VCaP (cell line): ENCODE measurements at regions not wholly inside any gene's neighbourhood (a gene's known extent, or its start where the extent isn't known, plus 50 kb on each side); places are given as distances from the start of the nearest gene placed in this dataset.
A peak's percentile ranks its signal among the peaks of the same experiment; 100 is the strongest.

Experiments
- H3K27ac ChIP-seq: fragments of 450-650 bp; 2 replicates; pipeline ENCODE4 v1.5.1; 2017
- TF ChIP-seq, protein P1 (sequence below): fragments of 450-650 bp; conservative IDR thresholded peaks from 2 replicates; pipeline ENCODE4 v1.5.1; 2017; ENCODE audit warnings: mild to moderate bottlenecking, moderate library complexity

DNA sequence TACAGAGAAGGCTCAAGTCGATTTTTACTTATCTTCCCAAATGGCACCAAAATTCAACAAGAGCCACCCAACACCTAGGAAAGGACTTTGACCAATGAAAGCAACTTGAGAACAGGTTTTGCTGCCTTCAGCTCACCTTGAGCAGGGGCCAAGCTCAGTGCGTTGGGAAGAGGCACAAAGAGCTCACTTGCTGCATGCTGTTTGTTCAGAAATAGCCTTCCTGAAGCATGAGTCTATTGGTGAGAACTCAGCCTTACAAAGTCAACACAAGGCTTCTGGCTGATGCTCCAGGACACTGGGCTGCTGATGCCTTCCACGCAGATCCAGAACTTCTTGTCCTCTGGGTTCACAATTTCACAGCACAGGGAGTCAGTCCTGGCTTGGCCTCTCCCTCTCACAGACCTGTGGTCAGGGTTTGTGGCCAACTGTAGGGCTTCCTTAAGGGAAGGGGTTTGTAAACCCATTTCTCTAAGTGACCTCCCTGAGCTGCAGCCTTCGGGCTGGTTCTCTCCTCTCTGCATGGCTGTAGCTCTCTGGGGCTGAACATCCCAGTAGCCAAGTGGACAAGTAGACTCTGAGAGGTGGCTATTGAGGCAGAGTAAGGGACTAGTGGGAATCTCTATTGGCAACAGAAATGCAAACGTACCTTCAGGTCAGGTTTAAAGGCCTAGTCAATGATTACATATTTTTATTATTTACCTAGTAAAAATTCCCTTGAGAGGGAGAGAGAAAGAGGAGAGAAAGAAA lies 124.7 kb upstream of the GATA6 start:
- peak overlapping the region; percentile 95 for H3K27ac ChIP-seq

DNA sequence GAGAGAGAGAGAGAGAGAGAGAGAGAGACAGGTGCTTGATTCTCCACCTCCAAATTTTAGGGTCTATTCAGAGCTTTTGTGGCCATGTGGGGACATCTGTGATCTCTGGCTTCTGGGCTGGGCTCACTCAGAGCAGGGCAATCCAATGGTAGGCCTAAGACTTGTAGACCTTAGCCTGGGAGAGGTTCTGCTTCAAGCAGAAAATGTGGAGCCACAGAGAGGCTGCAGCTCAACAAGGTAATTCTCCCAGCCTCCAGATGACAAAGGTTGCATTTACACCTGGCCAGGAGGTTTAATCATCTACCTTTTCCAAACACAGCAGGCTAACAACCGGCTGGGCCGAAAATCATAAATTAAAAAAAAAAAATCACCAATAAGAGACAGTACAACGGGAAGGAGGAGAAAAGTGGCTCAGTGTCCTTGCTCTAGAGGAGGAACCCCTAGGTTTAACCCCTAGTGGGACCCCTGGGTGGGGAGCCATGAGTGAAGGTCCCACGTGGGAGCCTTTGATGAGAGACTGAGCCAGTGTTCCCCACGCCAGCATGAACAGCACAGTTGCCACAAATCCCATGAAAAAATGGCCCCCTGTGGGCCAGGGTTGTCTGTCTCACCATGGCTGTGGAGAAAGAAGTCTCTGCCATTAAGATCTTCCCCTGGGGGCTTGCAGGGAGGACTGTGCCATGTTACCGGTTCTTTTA lies 124.0 kb upstream of the GATA6 start:
- H3K27ac ChIP-seq: peak overlapping the region; percentile 95
- TF ChIP-seq, protein P1, sequence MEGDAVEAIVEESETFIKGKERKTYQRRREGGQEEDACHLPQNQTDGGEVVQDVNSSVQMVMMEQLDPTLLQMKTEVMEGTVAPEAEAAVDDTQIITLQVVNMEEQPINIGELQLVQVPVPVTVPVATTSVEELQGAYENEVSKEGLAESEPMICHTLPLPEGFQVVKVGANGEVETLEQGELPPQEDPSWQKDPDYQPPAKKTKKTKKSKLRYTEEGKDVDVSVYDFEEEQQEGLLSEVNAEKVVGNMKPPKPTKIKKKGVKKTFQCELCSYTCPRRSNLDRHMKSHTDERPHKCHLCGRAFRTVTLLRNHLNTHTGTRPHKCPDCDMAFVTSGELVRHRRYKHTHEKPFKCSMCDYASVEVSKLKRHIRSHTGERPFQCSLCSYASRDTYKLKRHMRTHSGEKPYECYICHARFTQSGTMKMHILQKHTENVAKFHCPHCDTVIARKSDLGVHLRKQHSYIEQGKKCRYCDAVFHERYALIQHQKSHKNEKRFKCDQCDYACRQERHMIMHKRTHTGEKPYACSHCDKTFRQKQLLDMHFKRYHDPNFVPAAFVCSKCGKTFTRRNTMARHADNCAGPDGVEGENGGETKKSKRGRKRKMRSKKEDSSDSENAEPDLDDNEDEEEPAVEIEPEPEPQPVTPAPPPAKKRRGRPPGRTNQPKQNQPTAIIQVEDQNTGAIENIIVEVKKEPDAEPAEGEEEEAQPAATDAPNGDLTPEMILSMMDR: no peak

More for the DNA sequence above, 124.7 kb upstream of the GATA6 start:
- TF ChIP-seq, protein P1: no peak

- TF ChIP-seq, protein P1: no peak
- peak overlapping the region; percentile 95 for H3K27ac ChIP-seq
These were observed 122.9 kb upstream of the GATA6 start for GRCh38 chr18:22046473-22046872.

DNA sequence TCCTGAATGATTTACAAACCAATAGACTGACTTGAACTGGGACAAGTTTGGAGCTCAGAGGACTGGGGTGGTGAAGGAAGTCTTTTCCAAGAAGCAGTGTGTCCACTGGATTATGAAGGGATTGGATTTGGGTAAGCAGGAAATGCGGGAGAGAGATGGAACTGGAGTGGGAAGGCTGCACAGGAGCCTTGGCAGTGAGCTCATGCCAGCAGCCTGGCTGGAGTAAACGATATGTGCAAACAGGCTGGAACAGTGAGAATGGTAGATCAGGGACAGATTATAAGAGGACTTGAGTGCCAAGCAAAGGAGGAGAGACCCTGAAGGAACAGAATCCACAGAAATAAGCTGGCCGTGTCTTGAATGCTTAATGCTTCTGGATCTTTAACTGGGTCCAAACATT lies 121.9 kb upstream of the GATA6 start:
- TF ChIP-seq, protein P1: no peak

DNA sequence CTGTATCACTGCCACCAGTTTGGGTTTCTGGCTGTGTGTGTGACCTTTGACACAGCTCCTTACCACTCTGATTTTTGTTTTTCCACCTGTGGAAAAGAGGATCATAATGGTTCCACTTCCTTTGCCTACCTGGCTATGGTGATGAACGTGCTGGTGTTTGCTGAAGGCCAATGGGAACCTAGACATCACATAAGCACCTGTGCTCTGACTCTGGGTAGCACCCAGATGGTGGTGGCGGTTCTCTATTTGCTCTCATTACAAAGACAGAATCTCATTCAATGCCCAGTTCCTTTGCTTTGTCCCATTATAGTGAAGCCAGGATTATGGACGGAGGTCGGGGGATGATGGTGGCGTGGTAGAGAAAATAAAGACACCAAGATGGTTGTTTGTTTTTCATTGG lies 121.2 kb upstream of the GATA6 start:
- TF ChIP-seq, protein P1: no peak
- H3K27ac ChIP-seq: peak overlapping the region; percentile 95; the same call in 1 of the 2 replicates

More for the DNA sequence above, 121.9 kb upstream of the GATA6 start:
- peak overlapping the region; percentile 95; the same call in 1 of the 2 replicates for H3K27ac ChIP-seq

DNA sequence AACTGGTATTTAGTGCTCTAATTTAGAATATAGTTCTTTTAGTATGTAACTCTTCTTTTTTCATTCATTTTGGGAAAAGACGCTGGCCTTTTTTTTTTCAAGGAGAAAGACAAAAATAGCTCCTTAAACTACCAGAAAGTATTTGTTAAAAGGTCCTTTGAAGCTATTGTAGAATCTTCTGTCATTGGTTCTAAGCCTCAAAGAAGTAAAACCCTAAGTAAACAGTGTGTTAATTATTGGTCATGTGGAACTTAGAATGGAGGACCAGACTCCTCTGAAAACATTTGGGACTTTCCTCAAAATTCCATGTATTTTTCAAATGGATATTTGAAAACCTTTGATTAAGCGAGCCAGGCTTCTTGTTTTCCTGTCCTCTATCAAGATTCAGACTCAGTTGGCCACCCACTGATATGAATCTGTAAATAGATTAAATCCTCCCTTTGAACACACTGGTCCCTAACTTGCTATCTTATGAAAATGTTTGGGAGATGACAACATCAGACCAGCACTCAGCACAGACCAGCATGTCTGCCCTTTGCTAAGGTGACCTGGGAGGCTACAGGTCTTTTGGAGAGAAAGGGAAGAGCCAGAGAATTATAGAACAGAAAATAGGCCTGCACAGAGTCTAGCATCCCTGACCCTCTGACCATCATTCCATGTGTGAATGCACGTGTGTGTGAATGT lies 120.3 kb upstream of the GATA6 start:
- H3K27ac ChIP-seq: no peak overlapping the region
- TF ChIP-seq, protein P1: no peak
